Limb (tissue), 2 donors: ENCODE measurements at regions not wholly inside any gene's neighbourhood (a gene's known extent, or its start where the extent isn't known, plus 50 kb on each side); places are given as distances from the start of the nearest gene placed in this dataset.
A peak's percentile ranks its signal among the peaks of the same experiment; 100 is the strongest.

ENCODE experiments used
- DNase-seq, 2 donors: peaks; one replicate each; pipeline ENCODE4 v3.0.0-alpha.2; 2016; ENCODE audit errors: extremely low spot score in 2 of 2

GRCh38 chr1:55428944-55429931 lies 214.1 kb upstream of the USP24 start:
- no peak for DNase-seq

- DNase-seq: no peak
Measured at GRCh38 chr1:55428231-55428630, 213.1 kb upstream of the USP24 start.

GRCh38 chr1:55427606-55428005 lies 212.4 kb upstream of the USP24 start:
- DNase-seq: no peak

- no peak for DNase-seq
Measured at GRCh38 chr1:55426619-55427018, 211.5 kb upstream of the USP24 start.

- DNase-seq: no peak
Measured at GRCh38 chr1:55426156-55426555, 211.0 kb upstream of the USP24 start.

GRCh38 chr1:55425310-55425930 lies 210.3 kb upstream of the USP24 start:
- DNase-seq: no peak

- DNase-seq: no peak
Measured at GRCh38 chr1:55423376-55423775, 208.2 kb upstream of the USP24 start.

- no peak for DNase-seq
Measured at GRCh38 chr1:55420929-55421716, 206.0 kb upstream of the USP24 start.

GRCh38 chr1:55420026-55420425 lies 204.9 kb upstream of the USP24 start:
- DNase-seq: peak in 1 of 2 donors; percentile 34

- DNase-seq: peak in 1 of 2 donors; percentile 43
Measured at GRCh38 chr1:55418208-55419000, 203.2 kb upstream of the USP24 start.

GRCh38 chr1:55416164-55416842 lies 201.1 kb upstream of the USP24 start:
- no peak for DNase-seq

GRCh38 chr1:55413286-55413685 lies 198.1 kb upstream of the USP24 start:
- no peak for DNase-seq

GRCh38 chr1:55412060-55412459 lies 196.9 kb upstream of the USP24 start:
- no peak for DNase-seq

- no peak for DNase-seq
Measured at GRCh38 chr1:55402671-55403464, 187.7 kb upstream of the USP24 start.

GRCh38 chr1:55402142-55402541 lies 187.0 kb upstream of the USP24 start:
- no peak for DNase-seq

- peak in 1 of 2 donors; percentile 86 for DNase-seq
Measured at GRCh38 chr1:55400508-55400907, 185.3 kb upstream of the USP24 start.

- peak in 1 of 2 donors; percentile 34 for DNase-seq
Measured at GRCh38 chr1:55399346-55399745, 184.2 kb upstream of the USP24 start.

GRCh38 chr1:55396381-55396891 lies 181.3 kb upstream of the USP24 start:
- DNase-seq: no peak

- DNase-seq: no peak
Measured at GRCh38 chr1:55388960-55389359, 173.8 kb upstream of the USP24 start.
